Ureter (tissue), 1 donor: ENCODE measurements at regions not wholly inside any gene's neighbourhood (a gene's known extent, or its start where the extent isn't known, plus 50 kb on each side); places are given as distances from the start of the nearest gene placed in this dataset.
"Not testable (repeated sequence)": the region's sequence is repeated elsewhere in the genome, so short reads cannot be mapped to it uniquely, and the experiment has no call there.

Experiments
- DNase-seq: peaks from one replicate; pipeline ENCODE4 v3.0.0-alpha.2; 2020; ENCODE audit warnings: low spot score
- donor health status: DM: yes; HTN: yes; CAD: no.

DNA sequence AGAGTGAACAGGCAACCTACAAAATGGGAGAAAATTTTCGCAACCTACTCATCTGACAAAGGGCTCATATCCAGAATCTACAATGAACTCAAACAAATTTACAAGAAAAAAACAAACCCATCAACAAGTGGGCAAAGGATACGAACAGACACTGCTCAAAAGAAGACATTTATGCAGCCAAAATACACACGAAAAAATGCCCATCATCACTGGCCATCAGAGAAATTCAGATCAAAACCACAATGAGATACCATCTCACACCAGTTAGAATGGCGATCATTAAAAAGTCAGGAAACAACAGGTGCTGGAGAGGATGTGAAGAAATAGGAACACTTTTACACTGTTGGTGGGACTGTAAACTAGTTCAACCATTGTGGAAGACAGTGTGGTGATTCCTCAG is 1146.2 kb upstream of the SEMA6A start:
- not testable (repeated sequence) for DNase-seq

- DNase-seq, result no peak
Measured at GRCh38 chr5:117719413-117719812, 1144.8 kb upstream of the SEMA6A start.

DNA sequence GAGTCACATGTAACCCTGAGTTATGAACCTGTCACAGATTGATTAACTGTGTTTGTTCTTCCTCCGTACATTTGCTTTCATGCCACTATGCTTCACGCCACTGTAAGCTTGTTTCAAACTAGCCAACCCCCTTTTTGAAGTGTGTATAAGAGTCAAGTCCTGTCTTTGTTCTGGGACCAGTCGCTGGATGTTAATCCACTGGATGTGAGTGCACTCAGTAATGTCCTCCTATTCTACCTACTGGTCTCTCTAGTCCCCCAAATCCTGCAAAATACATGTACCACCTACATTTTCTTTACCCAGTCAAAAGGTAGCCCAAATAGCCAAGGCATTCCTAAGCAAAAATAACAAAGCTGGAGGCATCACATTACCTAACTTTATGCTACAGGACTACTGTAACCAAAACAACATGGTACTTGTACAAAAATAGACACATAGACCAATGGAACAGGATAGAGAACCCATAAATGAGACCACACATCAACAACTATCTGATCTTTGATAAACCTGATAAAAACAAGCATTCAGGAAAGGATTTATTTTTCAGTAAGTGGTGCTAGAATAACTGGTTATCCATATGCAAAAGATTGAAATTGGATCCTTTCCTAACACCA is 1139.1 kb upstream of the SEMA6A start:
- no peak for DNase-seq

GRCh38 chr5:117701062-117701461 is 1126.4 kb upstream of the SEMA6A start:
- DNase-seq, result no peak

- no peak for DNase-seq
Measured at GRCh38 chr5:117692606-117693005, 1118.0 kb upstream of the SEMA6A start.

GRCh38 chr5:117691081-117691870 is 1116.7 kb upstream of the SEMA6A start:
- DNase-seq, result no peak

- DNase-seq, result no peak
Measured at GRCh38 chr5:117690612-117691011, 1116.0 kb upstream of the SEMA6A start.

- no peak for DNase-seq
Measured at GRCh38 chr5:117686926-117687325, 1112.3 kb upstream of the SEMA6A start.

DNA sequence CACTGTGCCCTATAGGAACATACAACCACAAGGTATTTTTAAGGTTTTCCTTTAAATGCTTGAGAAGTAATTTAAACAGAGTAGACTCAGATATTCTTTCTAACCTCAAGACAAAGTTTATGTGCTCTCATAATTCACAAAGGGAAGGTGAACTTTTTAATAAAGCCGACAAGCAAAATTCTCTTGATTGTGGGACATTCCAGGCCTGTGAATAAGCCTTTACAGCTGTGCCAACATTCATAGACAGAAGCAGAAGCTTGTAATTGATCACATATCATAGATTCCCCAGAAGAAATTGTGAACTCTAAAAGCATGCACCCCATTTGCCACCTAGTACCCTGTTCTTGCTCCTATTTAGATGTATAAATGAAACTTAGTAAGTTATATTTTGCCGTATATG is 1107.8 kb upstream of the SEMA6A start:
- no peak for DNase-seq

- no peak for DNase-seq
Measured at GRCh38 chr5:117681431-117682254, 1107.0 kb upstream of the SEMA6A start.

DNA sequence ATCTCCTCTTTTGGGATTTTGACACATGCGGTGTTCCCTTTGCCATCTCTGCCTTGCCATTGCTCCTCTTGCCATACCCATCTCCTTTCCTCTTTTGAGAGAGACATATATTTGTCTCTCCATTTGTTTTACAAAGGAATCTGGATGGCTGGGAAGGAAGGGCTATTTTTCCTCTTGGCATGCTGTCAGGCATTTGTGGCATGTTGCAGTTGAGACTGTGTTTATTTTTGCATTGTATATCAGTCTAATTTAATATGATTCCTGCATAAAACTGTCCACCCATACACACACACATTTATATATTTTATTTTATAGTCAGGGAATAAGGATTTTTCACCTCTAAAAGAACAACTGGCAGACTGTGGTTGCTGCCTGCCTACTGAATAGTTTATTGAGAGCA is 1105.8 kb upstream of the SEMA6A start:
- DNase-seq, result peak; percentile 42

GRCh38 chr5:117679046-117679445 is 1104.4 kb upstream of the SEMA6A start:
- DNase-seq, result no peak

DNA sequence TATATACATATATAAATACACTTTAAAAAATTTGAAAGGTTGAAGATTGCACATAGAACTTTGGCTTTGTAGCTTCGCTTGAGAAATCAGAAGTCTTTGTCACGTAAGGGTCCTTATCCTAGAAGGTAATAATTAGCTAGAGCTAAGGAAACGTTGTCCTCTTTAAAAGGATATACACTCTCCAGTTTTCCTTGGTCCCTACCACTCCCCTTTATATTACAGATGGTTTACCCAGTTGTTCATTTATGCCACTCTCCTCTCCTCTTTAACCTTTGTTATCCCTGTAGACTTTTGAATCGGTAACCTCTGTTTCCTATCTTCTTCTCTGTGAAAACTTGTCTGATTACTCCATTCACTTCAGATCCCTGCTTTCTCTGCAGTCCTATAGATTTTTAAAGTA is 1101.0 kb upstream of the SEMA6A start:
- no peak for DNase-seq

DNA sequence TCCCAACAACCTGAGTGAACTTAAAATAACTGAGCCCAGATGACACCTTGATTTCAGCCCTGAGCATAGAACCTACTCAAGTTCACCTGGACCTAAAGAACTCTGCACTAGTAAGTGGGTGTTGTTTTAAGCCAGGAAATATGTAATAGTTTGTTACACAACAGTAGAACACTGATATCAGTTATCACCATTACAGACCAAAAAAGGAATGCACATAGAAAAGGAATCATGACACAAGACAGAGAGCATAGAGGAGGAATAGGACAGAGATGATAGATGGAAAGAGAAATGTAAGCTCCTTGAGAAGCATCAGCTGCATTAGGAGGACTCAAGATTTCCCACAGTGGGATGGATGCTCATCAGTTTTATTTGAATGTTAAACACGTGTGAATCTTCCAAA is 1096.9 kb upstream of the SEMA6A start:
- no peak for DNase-seq

DNA sequence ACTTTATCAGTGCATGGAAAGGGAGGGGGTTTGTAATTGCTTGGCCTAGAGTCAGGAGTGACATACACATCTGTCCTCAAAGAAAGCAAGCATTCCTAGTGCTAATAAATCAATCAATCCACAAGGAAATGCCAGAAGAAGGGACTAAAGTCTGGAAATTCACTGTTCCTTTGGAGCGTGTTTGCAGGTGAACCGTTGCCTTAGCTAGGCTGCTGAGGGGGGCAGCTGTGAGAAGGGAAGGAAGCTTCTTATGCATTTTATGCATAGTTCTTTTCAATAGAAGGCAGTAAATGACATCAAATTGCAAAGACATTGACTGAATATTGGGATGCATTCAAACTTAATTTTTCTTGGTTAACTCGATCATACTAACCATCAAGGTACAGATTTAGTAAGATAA is 1092.5 kb upstream of the SEMA6A start:
- DNase-seq, result no peak

GRCh38 chr5:117665121-117665520 is 1090.5 kb upstream of the SEMA6A start:
- no peak for DNase-seq

DNA sequence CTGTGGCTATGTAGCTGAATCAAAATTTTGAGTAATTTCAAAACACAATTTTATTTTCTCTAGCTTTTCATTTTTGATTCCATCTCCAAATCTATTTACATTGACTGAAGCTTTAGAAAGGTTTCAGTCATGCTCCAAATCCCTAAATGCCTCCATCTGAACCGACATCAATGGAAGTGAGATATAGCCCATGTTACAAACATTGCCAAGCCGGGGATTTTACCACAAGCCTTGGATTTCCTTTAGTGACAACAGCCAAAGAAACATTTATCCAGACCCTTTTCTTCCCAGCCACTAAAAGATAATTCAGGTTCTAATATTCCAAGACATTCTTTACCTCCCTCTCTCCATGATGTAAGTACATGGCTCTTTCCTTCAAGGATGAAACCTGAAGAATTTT is 1087.7 kb upstream of the SEMA6A start:
- no peak for DNase-seq

DNA sequence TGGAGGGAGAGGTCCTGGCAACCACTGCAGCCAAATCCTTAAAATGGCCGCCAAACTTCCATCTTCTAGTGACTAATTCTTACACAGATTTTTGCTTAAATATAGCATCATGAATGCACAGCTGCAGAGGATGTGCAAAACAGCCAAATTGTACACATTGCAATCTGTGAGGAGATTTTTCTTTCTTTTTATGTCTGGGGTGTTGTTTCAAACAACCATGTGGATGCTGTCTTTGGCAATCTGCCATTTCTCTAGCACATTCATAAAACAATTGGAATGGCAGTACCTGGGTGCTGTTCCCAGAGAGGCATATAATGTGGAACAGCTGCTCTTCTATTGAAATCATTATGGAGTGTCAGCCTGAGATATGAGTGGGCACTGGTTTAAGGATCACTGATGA is 1082.9 kb upstream of the SEMA6A start:
- no peak for DNase-seq

GRCh38 chr5:117652958-117653280 is 1078.3 kb upstream of the SEMA6A start:
- no peak for DNase-seq

- DNase-seq, result no peak
Measured at GRCh38 chr5:117652036-117652957, 1077.7 kb upstream of the SEMA6A start.

GRCh38 chr5:117649821-117650220 is 1075.2 kb upstream of the SEMA6A start:
- DNase-seq, result no peak

GRCh38 chr5:117645400-117645799 is 1070.8 kb upstream of the SEMA6A start:
- DNase-seq, result no peak
